NB4 (cell line): ENCODE measurements at regions not wholly inside any gene's neighbourhood (a gene's known extent, or its start where the extent isn't known, plus 50 kb on each side); places are given as distances from the start of the nearest gene placed in this dataset.

Experiments
- MYC ChIP-seq: IDR thresholded peaks from 2 replicates; pipeline ENCODE4 v1.6.1; 2011; ENCODE audit warnings: low read depth, low read length
- POLR2A ChIP-seq: IDR thresholded peaks from 2 replicates; pipeline ENCODE4 v1.6.1; 2011; ENCODE audit warnings: mild to moderate bottlenecking; ENCODE audit not compliant: insufficient read length; ENCODE audit errors: extremely low read depth
- TF ChIP-seq, protein P1 (sequence below): IDR thresholded peaks from 2 replicates; pipeline ENCODE4 v1.6.1; 2011; ENCODE audit warnings: low read depth, low read length
- TF ChIP-seq, protein P2 (sequence below): IDR thresholded peaks from one replicate; pipeline ENCODE4 v1.5.1; 2012; ENCODE audit warnings: low read depth, low read length

DNA sequence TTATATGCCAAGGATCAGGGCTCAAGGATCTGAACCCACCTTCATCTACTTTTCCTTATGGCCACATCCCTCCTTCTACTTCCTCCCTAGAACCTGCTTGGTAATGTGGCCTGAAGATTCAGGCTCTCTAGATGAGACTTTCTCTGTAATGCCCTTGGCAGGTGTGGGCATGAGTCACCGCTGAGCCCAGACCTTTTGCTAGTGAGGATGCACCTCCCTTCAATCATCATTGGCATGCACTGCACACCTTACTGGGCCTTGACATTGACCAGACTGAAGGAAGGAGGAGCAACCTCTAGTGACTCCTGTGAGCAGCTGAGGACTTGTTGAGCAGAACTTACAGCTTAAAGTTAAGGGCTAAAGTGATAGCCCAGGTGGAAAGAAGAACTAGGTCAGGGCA is 405.3 kb downstream of the MAFB start:
- TF ChIP-seq, protein P1, sequence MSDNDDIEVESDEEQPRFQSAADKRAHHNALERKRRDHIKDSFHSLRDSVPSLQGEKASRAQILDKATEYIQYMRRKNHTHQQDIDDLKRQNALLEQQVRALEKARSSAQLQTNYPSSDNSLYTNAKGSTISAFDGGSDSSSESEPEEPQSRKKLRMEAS = no peak
- no peak for TF ChIP-seq MYC
- TF ChIP-seq, protein P2, sequence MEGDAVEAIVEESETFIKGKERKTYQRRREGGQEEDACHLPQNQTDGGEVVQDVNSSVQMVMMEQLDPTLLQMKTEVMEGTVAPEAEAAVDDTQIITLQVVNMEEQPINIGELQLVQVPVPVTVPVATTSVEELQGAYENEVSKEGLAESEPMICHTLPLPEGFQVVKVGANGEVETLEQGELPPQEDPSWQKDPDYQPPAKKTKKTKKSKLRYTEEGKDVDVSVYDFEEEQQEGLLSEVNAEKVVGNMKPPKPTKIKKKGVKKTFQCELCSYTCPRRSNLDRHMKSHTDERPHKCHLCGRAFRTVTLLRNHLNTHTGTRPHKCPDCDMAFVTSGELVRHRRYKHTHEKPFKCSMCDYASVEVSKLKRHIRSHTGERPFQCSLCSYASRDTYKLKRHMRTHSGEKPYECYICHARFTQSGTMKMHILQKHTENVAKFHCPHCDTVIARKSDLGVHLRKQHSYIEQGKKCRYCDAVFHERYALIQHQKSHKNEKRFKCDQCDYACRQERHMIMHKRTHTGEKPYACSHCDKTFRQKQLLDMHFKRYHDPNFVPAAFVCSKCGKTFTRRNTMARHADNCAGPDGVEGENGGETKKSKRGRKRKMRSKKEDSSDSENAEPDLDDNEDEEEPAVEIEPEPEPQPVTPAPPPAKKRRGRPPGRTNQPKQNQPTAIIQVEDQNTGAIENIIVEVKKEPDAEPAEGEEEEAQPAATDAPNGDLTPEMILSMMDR = no peak
- no peak for TF ChIP-seq POLR2A
